SK-N-SH (cell line): ENCODE measurements at regions not wholly inside any gene's neighbourhood (a gene's known extent, or its start where the extent isn't known, plus 50 kb on each side); places are given as distances from the start of the nearest gene placed in this dataset.

Experiments used
- CTCF ChIA-PET: fragments of 300-600, 350-600 bp; formaldehyde crosslinking; extraction: SDS; loops from one replicate; lab custom pipeline; 2021; lab: Yijun Ruan, JAX
- POLR2A ChIA-PET: fragments of 350-600 bp; sonication (Branson Sonifier 250); formaldehyde crosslinking; extraction: SDS; loops from one replicate; lab custom pipeline; 2020; ENCODE audit warnings: antibody characterized with exemption, inconsistent platforms; lab: Yijun Ruan, JAX
- DNase-seq: peaks from one replicate; pipeline ENCODE4 v3.0.0; 2012
- H2AFZ ChIP-seq: fragments of 200-600 bp; sonication (generic); 2 replicates; pipeline ENCODE4 v1.8.1; 2016; ENCODE audit warnings: antibody characterized with exemption, mild to moderate bottlenecking, low read depth
- H3F3A ChIP-seq: fragments of 200-600 bp; sonication (generic); replicated peaks from 2 replicates; pipeline ENCODE3; 2016; ENCODE audit warnings: antibody characterized with exemption, mild to moderate bottlenecking; ENCODE audit not compliant: insufficient read depth
- H3K27ac ChIP-seq, 2 experiments: fragments of 200-500 bp in 1 of 2; fragments of 200-600 bp in 1 of 2; sonication (Bioruptor generic) in 1 of 2; sonication (generic), shearing (Covaris generic) in 1 of 2; 2 replicates each; pipeline versions ENCODE4 v1.5.1 to v1.6.1; 2014 to 2016; ENCODE audit warnings: low read depth in 2 of 2, inconsistent platforms in 1 of 2, low read length in 1 of 2, mild to moderate bottlenecking in 1 of 2, mixed read lengths in 1 of 2
- H3K27me3 ChIP-seq: fragments of 200-600 bp; sonication (generic), shearing (Covaris generic); 2 replicates; pipeline ENCODE4 v1.6.1; 2016; ENCODE audit warnings: mixed run types; ENCODE audit not compliant: insufficient read depth
- H3K36me3 ChIP-seq, 2 experiments: fragments of 200-500 bp in 1 of 2; fragments of 200-600 bp in 1 of 2; sonication (Bioruptor generic) in 1 of 2; sonication (generic) in 1 of 2; replicated peaks in 1 of 2; 2 replicates each; pipeline versions ENCODE3 to v1.5.1; 2014 to 2016; ENCODE audit warnings: low read length in 1 of 2, mild to moderate bottlenecking in 1 of 2; ENCODE audit not compliant: insufficient read depth in 2 of 2, control insufficient read depth in 1 of 2
- H3K4me1 ChIP-seq, 2 experiments: fragments of 200-500 bp in 1 of 2; fragments of 200-600 bp in 1 of 2; sonication (Bioruptor generic) in 1 of 2; sonication (generic), shearing (Covaris generic) in 1 of 2; 2 replicates each; pipeline versions ENCODE4 v1.5.1 to v1.6.1; 2014 to 2016; ENCODE audit warnings: low read depth in 1 of 2, low read length in 1 of 2, mixed run types in 1 of 2; ENCODE audit not compliant: insufficient read depth in 2 of 2, control insufficient read depth in 1 of 2
- H3K4me2 ChIP-seq: fragments of 200-600 bp; sonication (generic), shearing (Covaris generic); 2 replicates; pipeline ENCODE4 v1.6.1; 2017; ENCODE audit warnings: mixed run types
- H3K4me3 ChIP-seq, 2 experiments: fragments of 200-500 bp in 1 of 2; fragments of 200-600 bp in 1 of 2; sonication (Bioruptor generic) in 1 of 2; sonication (generic), shearing (Covaris generic) in 1 of 2; 2 replicates each; pipeline versions ENCODE4 v1.5.1 to v1.8.1; 2014 to 2016; ENCODE audit warnings: low read depth in 2 of 2, inconsistent platforms in 1 of 2, low read length in 1 of 2, mild to moderate bottlenecking in 1 of 2, mixed read lengths in 1 of 2, moderate library complexity in 1 of 2
- H3K79me2 ChIP-seq: fragments of 200-600 bp; sonication (generic); 2 replicates; pipeline ENCODE4 v1.8.1; 2017; ENCODE audit warnings: mild to moderate bottlenecking; ENCODE audit not compliant: insufficient read depth
- H3K9ac ChIP-seq: fragments of 200-600 bp; sonication (generic); 2 replicates; pipeline ENCODE4 v1.6.1; 2017; ENCODE audit warnings: mixed run types
- H3K9me2 ChIP-seq: fragments of 200-600 bp; sonication (generic); 2 replicates; pipeline ENCODE4 v1.6.1; 2017; ENCODE audit warnings: mixed run types
- H3K9me3 ChIP-seq: fragments of 200-600 bp; sonication (generic); 2 replicates; pipeline ENCODE4 v1.6.1; 2017; ENCODE audit warnings: mixed run types, mild to moderate bottlenecking, moderate library complexity
- H4K20me1 ChIP-seq: fragments of 200-600 bp; sonication (generic); 2 replicates; pipeline ENCODE4 v1.6.1; 2017; ENCODE audit warnings: mild to moderate bottlenecking, mixed run types; ENCODE audit not compliant: insufficient read depth
- ELF1 ChIP-seq: IDR thresholded peaks from 2 replicates; pipeline ENCODE4 v1.4.0; 2012
- EZH2phosphoT487 ChIP-seq: fragments of 200-600 bp; sonication (generic); IDR thresholded peaks from 2 replicates; pipeline ENCODE4 v1.6.1; 2017; ENCODE audit warnings: low read depth, mixed run types, mild to moderate bottlenecking, antibody characterized with exemption, moderate library complexity, borderline replicate concordance
- FOSL2 ChIP-seq: IDR thresholded peaks from 2 replicates; pipeline ENCODE4 v1.4.0; 2012; ENCODE audit warnings: low read depth, mild to moderate bottlenecking, moderate library complexity, borderline replicate concordance
- FOXM1 ChIP-seq: IDR thresholded peaks from 2 replicates; pipeline ENCODE4 v1.4.0; 2012; ENCODE audit warnings: low read depth, mild to moderate bottlenecking
- GABPA ChIP-seq: IDR thresholded peaks from 2 replicates; pipeline ENCODE4 v1.4.0; 2012; ENCODE audit warnings: low read depth, mild to moderate bottlenecking
- GATA2 ChIP-seq: sonication (generic); formaldehyde crosslinking; IDR thresholded peaks from 2 replicates; pipeline ENCODE4 v1.5.0; 2020; ENCODE audit warnings: mild to moderate bottlenecking, missing genetic modification reagents
- IRF3 ChIP-seq: fragments of 150-350 bp; IDR thresholded peaks from 2 replicates; pipeline ENCODE4 v1.6.1; 2016; ENCODE audit warnings: mild to moderate bottlenecking, low read depth, low read length
- JUND ChIP-seq: IDR thresholded peaks from 2 replicates; pipeline ENCODE4 v1.4.0; 2012
- NFIC ChIP-seq: IDR thresholded peaks from 2 replicates; pipeline ENCODE4 v1.4.0; 2012; ENCODE audit warnings: borderline replicate concordance
- NRF1 ChIP-seq: IDR thresholded peaks from 2 replicates; pipeline ENCODE4 v1.6.1; 2012; ENCODE audit warnings: low read depth, mild to moderate bottlenecking, low read length
- RCOR1 ChIP-seq: fragments of 150-350 bp; IDR thresholded peaks from 2 replicates; pipeline ENCODE4 v1.6.1; 2017; ENCODE audit warnings: antibody characterized with exemption, low read length
- REST ChIP-seq: IDR thresholded peaks from 2 replicates; pipeline ENCODE4 v1.6.1; 2012; ENCODE audit warnings: mild to moderate bottlenecking, low read depth, low read length, moderate library complexity
- YY1 ChIP-seq: IDR thresholded peaks from 2 replicates; pipeline ENCODE4 v1.4.0; 2012; ENCODE audit warnings: low read depth, mild to moderate bottlenecking
- WGBS: methylation state at CpG from one replicate; pipeline ENCODE4 v1.1.6; 2017; ENCODE audit warnings: low lambda C conversion rate; 5-methylcytosine and 5-hydroxymethylcytosine counted together

- H3K4me1 ChIP-seq, result peaks cover 2 to 13% of the 10 kb centered on the region in 2 experiments
- WGBS, result 86% methylated on average over 8 of the region's 8 CpGs
These were observed 55.9 kb downstream of the ZBTB18 start for GRCh38 chr1:244106837-244107493.

More at GRCh38 chr1:244106837-244107493, 55.9 kb downstream of the ZBTB18 start:
- H3K9ac ChIP-seq, result no peak overlapping the region
- H3K27ac ChIP-seq, result no peak overlapping the region
- no peak for TF ChIP-seq NRF1
- TF ChIP-seq RCOR1, result no peak
- no peak for TF ChIP-seq GATA2 (CRISPR knock-in tag)
- TF ChIP-seq FOXM1, result no peak
- no peak for TF ChIP-seq REST
- TF ChIP-seq EZH2phosphoT487, result no peak
- no peak for TF ChIP-seq NFIC
- no peak for TF ChIP-seq ELF1
- TF ChIP-seq FOSL2, result no peak
- TF ChIP-seq YY1, result no peak
- TF ChIP-seq JUND, result no peak
- TF ChIP-seq IRF3, result no peak
- no peak for TF ChIP-seq GABPA
- H3K4me2 ChIP-seq, result no peak overlapping the region
- H3K9me3 ChIP-seq, result no peaks in the 10 kb centered on the region
- peaks cover 16% of the 10 kb centered on the region for H3F3A ChIP-seq
- H4K20me1 ChIP-seq, result no peaks in the 10 kb centered on the region
- no peaks in the 10 kb centered on the region for H3K27me3 ChIP-seq
- CTCF ChIA-PET, result no interaction called here
- H3K79me2 ChIP-seq, result no peaks in the 10 kb centered on the region
- no peaks in the 10 kb centered on the region for H3K36me3 ChIP-seq
- H3K9me2 ChIP-seq, result no peaks in the 10 kb centered on the region
- POLR2A ChIA-PET, result no interaction called here
- no peak overlapping the region for H2AFZ ChIP-seq
- H3K4me3 ChIP-seq, result no peak overlapping the region
- no peak for DNase-seq
